IPS DF 4.7 (cell line): ENCODE measurements at regions not wholly inside any gene's neighbourhood (a gene's known extent, or its start where the extent isn't known, plus 50 kb on each side); places are given as distances from the start of the nearest gene placed in this dataset.

Experiments
- DNase-seq: peaks from one replicate; pipeline ENCODE4 v3.0.0-alpha.2; 2013; ENCODE audit warnings: low spot score; ENCODE audit errors: extremely low read depth

- no peak for DNase-seq
Observed at GRCh38 chr9:14520341-14520740, 172.9 kb downstream of the ZDHHC21 start.

- DNase-seq, result no peak
Observed at GRCh38 chr9:14517154-14517906, 175.9 kb downstream of the ZDHHC21 start.

GRCh38 chr9:14516656-14517055, 176.6 kb downstream of the ZDHHC21 start:
- no peak for DNase-seq

DNA sequence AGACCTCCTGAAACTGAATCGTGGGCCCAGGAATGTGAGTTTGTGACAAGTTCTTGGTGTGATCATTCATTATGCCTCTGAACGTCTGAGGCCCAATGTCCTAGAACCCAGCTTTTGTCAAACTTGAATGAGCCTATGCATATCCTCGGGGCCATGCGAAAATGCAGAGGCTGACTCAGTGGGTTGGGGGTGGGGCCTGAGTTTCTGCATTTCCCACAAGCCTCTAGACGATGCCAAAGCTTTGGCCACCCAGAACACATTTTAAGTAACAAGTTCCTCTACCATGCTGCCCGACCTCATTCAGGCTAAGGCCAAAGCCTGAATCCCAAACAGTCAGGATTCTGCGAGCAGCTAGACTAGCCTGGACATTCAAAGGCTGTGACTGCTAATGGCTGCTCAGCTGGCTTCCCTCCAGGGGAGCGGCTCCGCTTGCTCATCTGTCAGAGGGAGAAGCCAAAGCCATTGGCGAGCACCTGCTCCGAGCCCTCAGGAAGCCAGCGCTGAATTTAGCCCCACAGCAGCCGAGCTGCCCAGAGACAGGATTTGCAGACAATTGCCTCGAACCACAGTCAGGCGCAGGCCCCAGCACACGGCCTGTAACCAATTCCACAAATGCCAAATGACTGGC, 177.5 kb downstream of the ZDHHC21 start:
- peak; percentile 68 for DNase-seq

GRCh38 chr9:14515049-14515448, 178.2 kb downstream of the ZDHHC21 start:
- no peak for DNase-seq

GRCh38 chr9:14512942-14513341, 180.3 kb downstream of the ZDHHC21 start:
- DNase-seq, result no peak

DNA sequence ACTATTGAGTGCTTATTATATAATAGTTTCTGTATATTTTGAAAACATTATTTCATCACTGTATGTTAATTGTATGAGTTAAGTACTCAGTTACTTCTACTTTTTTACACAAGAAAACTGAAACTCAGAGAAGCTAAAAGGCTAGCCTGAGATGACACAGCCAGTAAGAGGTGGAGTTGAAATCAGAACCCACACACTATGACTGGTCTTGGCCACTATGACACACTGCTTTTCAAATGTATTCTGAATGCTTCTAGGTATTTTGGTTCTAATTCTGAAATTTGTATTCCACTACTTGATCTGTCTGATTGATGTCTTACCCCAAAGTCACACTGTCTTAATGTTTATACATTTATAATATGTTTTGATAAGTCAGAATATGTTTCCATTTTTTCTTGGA, 181.8 kb downstream of the ZDHHC21 start:
- no peak for DNase-seq

DNA sequence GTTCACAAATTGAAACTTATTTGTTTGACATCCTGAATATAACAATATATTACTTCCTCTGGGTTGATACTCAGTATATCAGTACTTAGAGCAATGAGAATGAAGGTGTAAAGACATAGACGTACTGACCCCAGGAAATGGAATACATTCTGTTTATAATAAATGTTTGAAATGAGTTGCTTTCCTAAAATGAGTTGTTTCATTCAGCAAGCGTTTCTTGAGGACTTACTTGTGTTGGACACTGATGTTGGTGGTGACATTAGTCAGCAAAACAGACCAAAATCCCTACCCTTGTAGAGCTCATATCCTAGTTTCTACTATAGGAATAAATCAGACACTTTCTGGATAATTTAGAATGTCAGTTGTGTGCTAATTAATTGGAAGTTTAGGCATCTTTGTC, 184.3 kb downstream of the ZDHHC21 start:
- DNase-seq, result no peak

GRCh38 chr9:14501366-14501765, 187.4 kb upstream of the NFIB start:
- DNase-seq, result no peak

DNA sequence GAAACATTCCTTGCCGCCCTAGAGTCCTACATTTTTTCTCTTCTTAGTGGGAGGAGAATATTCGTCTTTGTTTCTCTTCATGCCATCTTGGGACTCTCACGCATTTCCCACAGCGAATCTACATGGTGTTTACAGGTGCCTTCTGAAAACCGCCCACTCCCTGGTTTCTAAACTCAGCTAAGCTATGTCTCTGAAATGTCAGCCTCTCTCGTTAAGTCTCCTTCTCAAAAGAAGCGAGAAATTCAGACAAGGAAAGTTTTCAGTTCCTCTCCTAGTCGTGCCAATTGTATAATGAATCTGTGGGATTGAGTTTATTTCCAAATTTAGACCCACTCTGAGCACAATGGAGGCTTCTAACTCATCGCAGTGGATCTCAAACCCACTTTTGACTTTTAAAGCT, 186.8 kb upstream of the NFIB start:
- DNase-seq, result no peak

DNA sequence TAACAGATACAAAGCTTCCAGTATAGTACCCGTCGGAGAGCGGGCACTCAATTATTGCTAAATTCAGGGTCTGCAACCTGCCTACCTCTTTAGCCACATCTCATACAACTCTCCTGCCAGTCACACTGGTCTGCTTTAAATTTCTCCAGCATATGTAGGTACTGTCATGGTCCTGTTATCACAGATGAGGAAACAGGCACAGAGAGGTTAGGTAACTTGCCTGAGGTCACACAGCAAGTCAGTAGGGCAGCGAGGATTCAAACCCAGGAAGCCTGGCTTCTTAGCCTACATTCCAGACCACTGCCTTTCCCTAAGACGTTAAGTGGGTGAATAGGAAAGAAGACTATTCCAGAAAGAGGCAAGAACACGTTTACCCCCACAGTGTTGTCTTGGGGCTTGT, 186.0 kb upstream of the NFIB start:
- no peak for DNase-seq

DNA sequence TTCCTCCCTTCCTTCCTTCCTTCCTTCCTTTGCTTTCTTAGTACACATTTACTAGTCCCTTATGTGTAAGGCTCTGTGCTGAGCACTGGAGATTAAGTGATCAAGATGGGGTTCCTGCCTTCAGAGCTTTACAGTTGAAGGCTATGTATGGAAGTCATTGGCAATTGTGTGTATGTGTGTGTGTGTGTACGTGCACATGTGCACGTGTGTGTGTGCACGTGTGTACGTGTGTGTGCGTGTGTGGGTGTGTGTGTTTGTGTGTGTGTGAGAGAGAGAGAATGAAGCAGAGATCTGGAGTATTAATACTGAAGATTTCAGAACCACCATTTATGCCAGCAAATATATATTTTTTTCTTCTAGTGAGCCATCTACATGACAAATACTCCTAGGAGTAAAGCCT, 184.9 kb upstream of the NFIB start:
- no peak for DNase-seq

DNA sequence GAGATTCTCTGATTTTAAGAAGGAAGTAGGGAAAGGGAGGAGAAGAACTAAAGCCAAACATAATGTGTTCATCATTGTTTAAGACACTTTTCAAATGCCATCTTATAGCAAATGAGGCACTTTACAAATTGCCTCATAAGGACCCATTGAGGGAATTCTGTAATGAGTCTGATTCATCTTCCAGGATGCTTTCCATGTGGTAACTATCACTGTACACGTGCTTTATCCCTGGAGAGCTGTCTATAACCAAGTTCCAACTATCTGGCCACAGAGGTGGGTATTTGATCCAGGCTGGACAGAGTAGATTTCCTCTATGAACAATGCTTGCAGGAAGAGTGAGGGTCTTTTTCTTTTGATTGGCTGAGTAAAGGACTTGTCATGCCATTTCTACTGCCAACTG, 183.5 kb upstream of the NFIB start:
- DNase-seq, result no peak

DNA sequence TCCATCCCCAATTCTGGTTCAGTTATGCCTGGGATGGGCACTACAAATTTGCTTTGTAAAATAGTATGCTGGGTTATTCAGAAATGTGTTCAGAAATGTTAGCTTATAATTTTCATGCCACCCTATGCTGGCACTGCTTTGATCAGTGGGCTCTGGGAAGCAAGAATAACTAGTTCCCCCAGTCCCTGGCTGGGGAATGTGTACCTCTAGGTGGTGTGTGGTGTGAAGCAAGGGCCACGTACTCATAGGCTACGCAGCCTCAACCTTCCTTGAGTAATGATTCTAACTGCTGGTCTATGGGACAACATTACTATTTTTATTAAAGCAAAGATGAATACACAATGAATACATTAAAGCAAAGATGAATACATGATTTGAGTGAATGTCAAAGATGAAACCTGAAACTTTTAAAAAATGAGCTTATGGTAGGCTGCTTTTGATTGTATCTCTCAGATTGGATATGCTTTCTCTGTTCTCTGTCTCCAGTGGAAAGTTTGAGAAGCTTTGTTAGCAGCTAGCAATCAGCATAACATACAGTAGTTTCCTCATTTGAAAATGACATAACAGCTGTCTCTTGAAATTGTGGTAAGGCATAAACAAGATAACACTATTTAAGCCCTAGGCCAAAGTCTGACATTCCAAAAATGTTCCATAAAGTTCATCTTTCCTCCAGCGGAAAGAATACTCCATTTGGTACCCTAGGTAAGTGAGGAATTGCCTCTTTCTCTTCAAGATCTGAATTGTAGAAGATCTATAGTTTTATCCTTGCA, 174.7 kb upstream of the NFIB start:
- DNase-seq, result no peak

- no peak for DNase-seq
Observed at GRCh38 chr9:14487547-14488185, 173.7 kb upstream of the NFIB start.

GRCh38 chr9:14485366-14485765, 171.4 kb upstream of the NFIB start:
- DNase-seq, result no peak

DNA sequence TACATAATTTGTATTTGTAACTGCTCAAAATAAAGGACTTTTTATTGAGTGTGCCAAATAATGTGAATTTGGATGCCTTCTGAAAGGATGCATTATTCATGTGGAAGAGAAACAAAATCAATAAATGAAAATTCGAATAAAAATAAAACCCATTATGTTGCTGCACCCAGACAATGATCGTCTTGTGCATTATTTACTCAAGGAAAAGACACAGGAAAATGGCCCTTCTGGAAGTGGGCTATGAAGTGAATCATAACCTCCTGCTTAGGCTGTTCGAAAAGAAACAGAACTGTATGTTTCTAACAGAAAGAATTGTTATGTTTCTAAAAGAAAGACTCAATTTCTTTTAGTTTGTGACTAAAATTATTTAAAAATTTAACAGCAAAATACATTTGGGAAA, 168.9 kb upstream of the NFIB start:
- DNase-seq, result no peak

DNA sequence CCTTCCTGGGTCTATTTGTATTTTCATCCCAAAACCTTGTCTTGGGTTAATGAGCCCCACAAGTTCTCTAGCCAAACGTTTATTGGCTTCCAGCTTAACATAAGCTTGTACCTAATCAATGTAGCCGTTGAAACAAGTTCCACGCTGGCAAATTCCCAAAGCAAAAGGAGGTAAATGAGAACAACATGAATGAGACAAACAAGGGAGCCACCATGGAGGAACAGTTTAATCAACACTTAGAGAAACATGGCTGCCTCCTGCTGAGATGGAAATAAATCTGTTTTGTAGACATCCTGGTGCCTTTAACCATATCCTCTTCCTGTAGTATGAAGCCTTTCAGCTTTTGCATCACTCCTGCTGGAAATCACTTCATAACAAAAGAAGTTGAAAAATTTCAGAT, 166.6 kb upstream of the NFIB start:
- DNase-seq, result no peak

GRCh38 chr9:14479163-14479560, 165.2 kb upstream of the NFIB start:
- DNase-seq, result no peak

GRCh38 chr9:14478175-14479162, 164.5 kb upstream of the NFIB start:
- no peak for DNase-seq

- DNase-seq, result no peak
Observed at GRCh38 chr9:14471041-14471440, 157.1 kb upstream of the NFIB start.
